ENCODE measurements at regions not wholly inside any gene's neighbourhood (a gene's known extent, or its start where the extent isn't known, plus 50 kb on each side); places are given as distances from the start of the nearest gene placed in this dataset.

DNA sequence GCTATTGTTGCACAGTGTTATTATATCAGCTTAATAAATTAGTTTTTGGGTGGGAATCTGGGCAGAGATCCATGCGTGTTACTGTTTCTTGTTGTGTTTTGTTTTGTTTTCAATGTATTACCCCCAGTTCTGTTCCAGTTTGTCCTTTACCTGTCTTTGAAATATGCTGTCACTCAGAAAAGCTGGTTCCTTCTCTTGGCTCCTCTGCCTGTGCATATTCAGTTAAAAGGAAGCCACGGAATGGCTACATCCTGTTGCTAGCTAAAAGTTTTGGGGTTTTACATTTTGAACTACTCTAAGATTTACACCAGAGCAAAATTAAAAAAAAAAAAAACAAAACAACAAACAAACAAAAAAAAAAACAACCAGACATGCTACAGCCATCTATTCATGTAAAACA lies 374.9 kb upstream of the RORB start:
- Histone ChIP-seq H3K4me1 (ENCODE audit: insufficient read depth, low read length, poor library complexity, severe bottlenecking) (no peaks in the 10 kb centered on the region), H4K20me1 (ENCODE audit: insufficient read depth, low read length) (no peaks in the 10 kb centered on the region), H3K4me2 (ENCODE audit: low read length) (no peak overlapping the region), H2AFZ (ENCODE audit: low read length) (no peak overlapping the region), H3K9me3 (ENCODE audit: low read length) (no peaks in the 10 kb centered on the region), H3K9me2 (ENCODE audit: insufficient read depth, low read length) (no peaks in the 10 kb centered on the region), H3K27ac (ENCODE audit: low read depth, low read length, poor library complexity, severe bottlenecking) (no peak overlapping the region), H3K79me2 (ENCODE audit: insufficient read depth, low read depth, low read length) (no peaks in the 10 kb centered on the region), H3K4me3 (ENCODE audit: low read depth, low read length, poor library complexity, severe bottlenecking) (no peak overlapping the region), H3K36me3 (ENCODE audit: insufficient read depth, low read length) (no peaks in the 10 kb centered on the region)
- no TSS peak for BruUV-seq (replicated peaks)
- intact Hi-C loops (cut with micrococcal nuclease; ENCODE audit: unreplicated experiment), result no loop called here
- no peak for DNase-seq (ENCODE audit: low spot score)
- ChIA-PET CTCF (ENCODE audit: unreplicated experiment) (no interaction called here), POLR2A (interaction anchor here (0.8 kb wide), 1 partner anchor 10 kb away, joined by 3 read pairs; no protein-coding TSS in a partner anchor)
- TF ChIP-seq, protein P1, sequence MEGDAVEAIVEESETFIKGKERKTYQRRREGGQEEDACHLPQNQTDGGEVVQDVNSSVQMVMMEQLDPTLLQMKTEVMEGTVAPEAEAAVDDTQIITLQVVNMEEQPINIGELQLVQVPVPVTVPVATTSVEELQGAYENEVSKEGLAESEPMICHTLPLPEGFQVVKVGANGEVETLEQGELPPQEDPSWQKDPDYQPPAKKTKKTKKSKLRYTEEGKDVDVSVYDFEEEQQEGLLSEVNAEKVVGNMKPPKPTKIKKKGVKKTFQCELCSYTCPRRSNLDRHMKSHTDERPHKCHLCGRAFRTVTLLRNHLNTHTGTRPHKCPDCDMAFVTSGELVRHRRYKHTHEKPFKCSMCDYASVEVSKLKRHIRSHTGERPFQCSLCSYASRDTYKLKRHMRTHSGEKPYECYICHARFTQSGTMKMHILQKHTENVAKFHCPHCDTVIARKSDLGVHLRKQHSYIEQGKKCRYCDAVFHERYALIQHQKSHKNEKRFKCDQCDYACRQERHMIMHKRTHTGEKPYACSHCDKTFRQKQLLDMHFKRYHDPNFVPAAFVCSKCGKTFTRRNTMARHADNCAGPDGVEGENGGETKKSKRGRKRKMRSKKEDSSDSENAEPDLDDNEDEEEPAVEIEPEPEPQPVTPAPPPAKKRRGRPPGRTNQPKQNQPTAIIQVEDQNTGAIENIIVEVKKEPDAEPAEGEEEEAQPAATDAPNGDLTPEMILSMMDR (conservative IDR thresholded peaks at IDR 0.05; ENCODE audit: low read length), result no peak
- TF ChIP-seq EZH2phosphoT487 (IDR thresholded peaks at IDR 0.05; ENCODE audit: borderline replicate concordance, low read depth, low read length), result no peak

DNA sequence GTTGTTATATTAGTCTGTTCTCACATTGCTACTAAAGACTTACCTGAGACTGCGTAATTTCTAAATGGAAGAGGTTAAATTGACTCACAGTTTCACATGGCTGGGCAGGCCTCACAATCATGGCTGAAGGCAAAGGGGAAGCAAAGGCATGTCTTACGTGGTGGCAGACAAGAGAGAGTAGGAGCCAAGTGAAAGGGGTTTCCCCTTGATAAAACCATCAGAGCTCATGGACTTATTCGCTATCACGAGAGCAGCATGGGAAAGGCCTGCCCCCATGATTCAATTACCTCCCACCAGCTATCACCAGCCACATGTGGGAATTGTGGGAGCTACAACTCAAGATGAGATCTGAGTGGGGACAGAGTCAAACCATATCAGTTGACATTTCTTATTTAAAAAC lies 374.5 kb upstream of the RORB start:
- H2AFZ ChIP-seq (ENCODE audit: low read length), result no peak overlapping the region
- H3K4me3 ChIP-seq (ENCODE audit: low read depth, low read length, poor library complexity, severe bottlenecking), result no peak overlapping the region
- no peak overlapping the region for H3K27ac ChIP-seq (ENCODE audit: low read depth, low read length, poor library complexity, severe bottlenecking)
- no peak overlapping the region for H3K4me2 ChIP-seq (ENCODE audit: low read length)
- TF ChIP-seq, protein P1 (conservative IDR thresholded peaks at IDR 0.05; ENCODE audit: low read length), result no peak
- no peak for TF ChIP-seq EZH2phosphoT487 (IDR thresholded peaks at IDR 0.05; ENCODE audit: borderline replicate concordance, low read depth, low read length)
- no TSS peak for BruUV-seq (replicated peaks)
- ChIA-PET POLR2A (no interaction called here), CTCF (ENCODE audit: unreplicated experiment) (no interaction called here)
- no peaks in the 10 kb centered on the region for H3K9me3 ChIP-seq (ENCODE audit: low read length)
- no peak for DNase-seq (ENCODE audit: low spot score)
- intact Hi-C loops (cut with micrococcal nuclease; ENCODE audit: unreplicated experiment), result no loop called here
- no peaks in the 10 kb centered on the region for H3K79me2 ChIP-seq (ENCODE audit: insufficient read depth, low read depth, low read length)
- H3K4me1 ChIP-seq (ENCODE audit: insufficient read depth, low read length, poor library complexity, severe bottlenecking), result no peaks in the 10 kb centered on the region
- no peaks in the 10 kb centered on the region for H3K9me2 ChIP-seq (ENCODE audit: insufficient read depth, low read length)
- H4K20me1 ChIP-seq (ENCODE audit: insufficient read depth, low read length), result no peaks in the 10 kb centered on the region
- H3K36me3 ChIP-seq (ENCODE audit: insufficient read depth, low read length), result no peaks in the 10 kb centered on the region

DNA sequence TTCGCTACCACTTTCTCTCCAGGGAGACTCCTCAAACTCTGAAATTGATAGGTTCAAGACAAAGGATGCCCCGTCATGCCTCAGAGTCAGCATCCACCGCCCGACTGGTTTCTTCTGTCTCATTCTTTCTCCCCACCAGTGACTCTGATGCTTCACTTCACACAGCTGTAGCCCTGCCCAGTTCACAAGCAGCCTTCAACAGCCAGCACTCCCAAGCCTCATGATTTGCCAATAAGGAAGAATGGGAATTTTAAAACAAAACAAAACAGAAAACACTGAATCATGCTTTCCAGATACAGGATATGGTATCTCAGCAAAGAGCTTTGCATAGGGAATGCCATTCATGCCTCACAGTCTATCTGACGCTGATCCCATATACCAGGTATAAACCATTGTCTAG lies 371.2 kb upstream of the RORB start:
- Histone ChIP-seq H3K9me2 (ENCODE audit: insufficient read depth, low read length) (no peaks in the 10 kb centered on the region), H3K79me2 (ENCODE audit: insufficient read depth, low read depth, low read length) (no peaks in the 10 kb centered on the region), H4K20me1 (ENCODE audit: insufficient read depth, low read length) (no peaks in the 10 kb centered on the region), H3K9me3 (ENCODE audit: low read length) (no peaks in the 10 kb centered on the region), H3K4me2 (ENCODE audit: low read length) (no peak overlapping the region), H3K4me1 (ENCODE audit: insufficient read depth, low read length, poor library complexity, severe bottlenecking) (no peaks in the 10 kb centered on the region), H3K4me3 (ENCODE audit: low read depth, low read length, poor library complexity, severe bottlenecking) (no peak overlapping the region), H2AFZ (ENCODE audit: low read length) (no peak overlapping the region), H3K36me3 (ENCODE audit: insufficient read depth, low read length) (no peaks in the 10 kb centered on the region), H3K27ac (ENCODE audit: low read depth, low read length, poor library complexity, severe bottlenecking) (no peak overlapping the region)
- no peak for TF ChIP-seq EZH2phosphoT487 (IDR thresholded peaks at IDR 0.05; ENCODE audit: borderline replicate concordance, low read depth, low read length)
- TF ChIP-seq, protein P1 (conservative IDR thresholded peaks at IDR 0.05; ENCODE audit: low read length), result no peak
- DNase-seq (ENCODE audit: low spot score), result no peak
- ChIA-PET POLR2A (no interaction called here), CTCF (ENCODE audit: unreplicated experiment) (no interaction called here)
- BruUV-seq (replicated peaks), result no TSS peak
- intact Hi-C loops (cut with micrococcal nuclease; ENCODE audit: unreplicated experiment), result no loop called here

Data from OCI-LY7 (cell line).